ENCODE measurements at regions not wholly inside any gene's neighbourhood (a gene's known extent, or its start where the extent isn't known, plus 50 kb on each side); places are given as distances from the start of the nearest gene placed in this dataset.

DNA sequence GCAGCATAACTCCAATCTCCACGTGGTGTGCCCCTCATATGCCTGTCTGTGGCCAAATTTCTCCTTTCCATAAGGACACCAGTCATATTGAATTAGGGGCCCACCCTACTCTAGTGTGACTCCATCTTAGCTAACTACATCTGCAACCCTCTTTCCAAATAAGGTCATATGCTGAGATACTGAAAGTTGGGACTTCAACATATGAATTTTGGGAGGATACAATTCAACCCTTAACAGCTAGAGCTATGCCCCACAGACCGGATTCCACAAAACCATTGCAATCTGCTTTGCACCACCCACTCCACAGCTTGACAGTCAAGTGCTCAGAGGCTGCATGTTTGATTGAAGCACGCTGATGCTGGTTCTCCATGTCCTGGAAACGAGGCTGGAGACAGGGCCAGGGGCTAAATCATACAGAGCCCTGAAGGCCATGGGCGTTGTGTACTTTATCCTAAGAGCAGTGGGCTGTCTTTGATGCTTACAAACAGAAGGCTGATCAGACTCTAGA lies 122.8 kb downstream of the MTX3 start:
- DNase-seq = no peak

- no peak for DNase-seq
Measured at GRCh38 chr5:79865579-79865978, 125.5 kb downstream of the MTX3 start.

GRCh38 chr5:79864364-79864763 lies 126.7 kb downstream of the MTX3 start:
- DNase-seq = no peak

DNA sequence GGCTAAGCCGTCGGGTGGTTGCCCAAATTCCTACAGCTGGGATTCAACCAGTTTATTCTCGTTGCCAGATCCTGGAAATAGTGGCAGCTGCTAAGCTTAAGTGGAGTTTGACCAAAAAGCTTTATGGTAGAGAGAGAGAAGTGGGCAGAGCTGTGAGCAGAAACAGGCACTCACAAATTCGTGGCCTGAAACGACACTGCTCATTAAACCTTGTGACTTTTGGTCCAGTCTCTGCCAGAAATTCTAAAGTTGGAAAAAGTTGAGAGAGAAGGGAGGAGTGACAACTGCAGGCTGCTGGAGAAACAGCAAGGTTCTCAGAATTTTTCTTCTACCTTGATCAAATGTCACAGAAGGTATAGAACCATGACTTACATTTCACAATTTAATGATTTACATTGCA lies 131.5 kb downstream of the MTX3 start:
- DNase-seq = peak; percentile 33

- no peak for DNase-seq
Measured at GRCh38 chr5:79858410-79858723, 132.7 kb downstream of the MTX3 start.

GRCh38 chr5:79857714-79858409 lies 133.2 kb downstream of the MTX3 start:
- DNase-seq = peak; percentile 82

- no peak for DNase-seq
Measured at GRCh38 chr5:79856456-79857055, 134.5 kb downstream of the MTX3 start.

- DNase-seq = no peak
Measured at GRCh38 chr5:79853676-79854418, 137.2 kb downstream of the MTX3 start.

- no peak for DNase-seq
Measured at GRCh38 chr5:79853028-79853427, 138.0 kb downstream of the MTX3 start.

DNA sequence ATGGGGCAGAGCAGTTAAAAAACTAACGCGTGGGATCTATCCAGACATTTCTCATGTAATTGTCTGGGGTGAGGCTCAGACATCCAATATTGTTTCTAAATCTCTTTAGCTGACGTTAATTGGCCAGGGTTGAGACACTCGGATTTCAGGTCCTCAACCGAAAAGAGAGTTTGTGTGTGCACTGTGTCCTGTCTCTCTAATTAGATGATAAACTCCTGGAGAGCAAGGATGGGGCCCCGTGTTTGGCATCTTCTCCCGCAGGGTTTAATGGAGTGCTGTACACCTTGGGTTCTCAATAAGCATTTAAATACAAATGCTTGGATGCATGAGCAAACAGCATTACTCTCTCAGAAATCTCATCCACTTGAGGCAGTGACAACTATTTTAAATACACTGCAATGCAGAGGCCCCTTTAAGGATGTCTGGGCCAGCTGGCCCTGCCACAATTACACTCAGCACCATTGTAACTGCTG lies 139.6 kb downstream of the MTX3 start:
- DNase-seq = no peak

DNA sequence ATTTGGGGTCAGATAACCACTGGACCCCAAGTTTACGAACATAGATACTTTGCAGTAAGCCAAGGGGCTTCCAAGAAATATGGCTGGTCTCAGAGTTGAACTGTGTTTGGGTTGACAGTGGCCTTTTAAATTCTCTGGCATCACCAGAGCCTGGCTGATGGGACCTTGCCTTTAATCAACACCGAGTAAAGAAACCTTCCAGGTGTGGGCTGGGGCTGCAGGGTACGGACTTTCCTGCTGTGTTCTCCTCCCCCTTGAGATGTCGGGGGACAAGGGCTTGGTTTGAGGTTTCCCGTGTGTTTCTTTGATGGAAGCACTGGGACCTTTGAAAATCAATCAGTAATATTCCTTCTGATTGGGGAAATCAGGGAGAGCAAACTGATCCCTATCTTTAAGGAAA lies 140.1 kb downstream of the MTX3 start:
- no peak for DNase-seq

DNA sequence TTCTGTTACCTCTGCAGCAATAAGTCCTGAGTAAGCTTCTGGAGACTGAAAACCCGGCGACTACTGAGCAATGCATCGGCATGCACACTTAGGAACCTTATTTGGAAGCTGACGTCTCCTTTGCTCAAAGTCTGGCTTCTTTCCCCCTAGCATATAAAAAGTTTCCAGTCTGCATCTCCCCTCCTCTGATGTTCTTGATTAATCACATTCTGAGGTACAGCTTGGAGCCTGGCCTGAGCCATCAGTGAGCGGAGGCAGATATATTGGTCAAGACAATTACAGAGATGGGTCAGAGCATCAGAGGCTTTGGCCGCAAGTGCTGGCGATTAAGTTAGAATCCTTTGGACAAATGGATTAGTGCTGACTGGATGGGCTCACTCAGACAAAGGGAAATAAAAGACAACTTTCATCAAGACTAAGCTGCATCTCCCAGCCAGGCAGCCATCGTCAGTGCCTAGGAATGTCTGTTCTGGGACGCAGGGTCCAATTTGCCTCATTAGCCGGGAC lies 140.7 kb downstream of the MTX3 start:
- DNase-seq = no peak

DNA sequence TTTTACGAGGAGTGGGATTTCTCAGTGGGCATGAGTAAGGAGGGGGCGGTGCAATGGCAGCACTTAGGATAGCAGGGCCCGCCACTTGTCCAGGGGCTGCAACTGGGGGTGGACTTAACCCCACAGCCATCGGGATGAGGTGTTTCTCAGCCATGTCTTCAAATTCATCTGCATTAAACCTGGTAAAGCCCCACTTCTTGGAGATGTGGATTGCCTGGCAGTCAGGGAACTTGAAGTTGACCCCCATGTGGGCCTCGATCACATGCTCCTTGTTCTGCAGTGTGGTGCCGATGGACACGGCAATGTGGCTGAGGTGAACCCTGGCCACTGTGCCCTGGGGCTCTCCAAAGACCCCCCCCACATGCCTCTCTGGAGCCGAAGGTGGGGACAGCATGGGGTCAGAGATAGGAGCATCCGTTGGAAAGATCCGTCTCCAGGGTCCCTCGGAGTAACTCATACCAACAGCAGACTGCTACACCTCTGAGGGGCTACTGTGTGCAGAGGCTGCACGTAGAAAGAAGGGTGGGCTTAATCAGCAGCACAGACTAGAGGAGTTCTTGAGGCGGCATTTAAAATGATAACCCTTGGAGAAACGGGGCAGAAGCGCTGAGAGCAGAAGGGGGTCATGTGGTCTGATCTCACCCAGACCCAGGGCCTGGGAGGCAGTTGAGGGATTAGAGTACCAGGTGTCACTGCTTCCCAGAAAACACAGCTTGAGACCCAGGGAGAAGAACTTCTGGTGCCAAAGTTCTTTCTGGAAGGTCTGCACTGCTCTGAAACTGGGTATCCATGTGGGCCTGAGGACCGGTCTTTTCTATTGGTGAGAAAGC lies 141.4 kb downstream of the MTX3 start:
- DNase-seq = no peak

Measured in OCI-M1 (cell line).